ENCODE measurements at regions not wholly inside any gene's neighbourhood (a gene's known extent, or its start where the extent isn't known, plus 50 kb on each side); places are given as distances from the start of the nearest gene placed in this dataset.

DNA sequence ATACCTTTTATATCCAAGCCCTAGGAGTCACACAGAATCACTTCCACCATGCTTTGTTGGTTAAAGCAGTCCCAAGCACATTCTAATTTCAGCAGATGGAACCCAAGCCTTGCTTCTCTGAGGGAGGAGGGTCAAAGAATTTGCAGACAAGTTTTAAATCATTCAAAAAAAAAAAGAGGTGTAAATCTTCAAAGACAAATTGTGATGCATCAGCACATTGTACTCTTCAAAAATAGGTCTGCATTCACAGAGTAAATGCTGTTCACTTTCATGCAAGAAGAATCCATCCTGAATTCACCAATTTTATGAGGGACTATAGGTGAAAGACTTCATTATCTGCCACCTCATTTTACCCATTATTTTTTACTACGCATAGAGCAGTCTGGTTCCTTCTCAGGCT lies 321.8 kb upstream of the PRDM1 start:
- H3K9me2 ChIP-seq (ENCODE audit: insufficient read depth, low read length), result no peaks in the 10 kb centered on the region
- DNase-seq (ENCODE audit: low spot score), result no peak

GRCh38 chr6:105763866-105764265 lies 322.3 kb upstream of the PRDM1 start:
- Histone ChIP-seq H3K9me3 (ENCODE audit: low read length) (no peaks in the 10 kb centered on the region), H3K4me1 (ENCODE audit: insufficient read depth, low read length, poor library complexity, severe bottlenecking) (peaks cover 21% of the 10 kb centered on the region), H3K27ac (ENCODE audit: low read depth, low read length, poor library complexity, severe bottlenecking) (no peak overlapping the region), H3K4me2 (ENCODE audit: low read length) (no peak overlapping the region), H3K79me2 (ENCODE audit: insufficient read depth, low read depth, low read length) (no peaks in the 10 kb centered on the region), H4K20me1 (ENCODE audit: insufficient read depth, low read length) (no peaks in the 10 kb centered on the region), H3K36me3 (ENCODE audit: insufficient read depth, low read length) (no peaks in the 10 kb centered on the region), H3K9me2 (ENCODE audit: insufficient read depth, low read length) (no peaks in the 10 kb centered on the region), H2AFZ (ENCODE audit: low read length) (no peak overlapping the region), H3K4me3 (ENCODE audit: low read depth, low read length, poor library complexity, severe bottlenecking) (no peak overlapping the region)
- DNase-seq (ENCODE audit: low spot score), result no peak
- intact Hi-C loops (cut with micrococcal nuclease; ENCODE audit: unreplicated experiment), result no loop called here
- no TSS peak for BruUV-seq (replicated peaks)
- no peak for TF ChIP-seq CTCF (conservative IDR thresholded peaks at IDR 0.05; ENCODE audit: low read length)
- TF ChIP-seq EZH2phosphoT487 (IDR thresholded peaks at IDR 0.05; ENCODE audit: borderline replicate concordance, low read depth, low read length), result no peak
- ChIA-PET CTCF (ENCODE audit: unreplicated experiment) (no interaction called here), POLR2A (interaction anchor here (1.6 kb wide), 1 partner anchor 10 kb away, joined by 5 read pairs; no protein-coding TSS in a partner anchor)

More for the DNA sequence above, 321.8 kb upstream of the PRDM1 start:
- H3K4me2 ChIP-seq (ENCODE audit: low read length), result no peak overlapping the region
- H3K36me3 ChIP-seq (ENCODE audit: insufficient read depth, low read length), result no peaks in the 10 kb centered on the region
- H3K27ac ChIP-seq (ENCODE audit: low read depth, low read length, poor library complexity, severe bottlenecking), result no peak overlapping the region
- no peaks in the 10 kb centered on the region for H3K9me3 ChIP-seq (ENCODE audit: low read length)
- POLR2A ChIA-PET, result interaction anchor here (1.2 to 2.3 kb wide), 3 partner anchors 8 to 27 kb away, joined by 3 to 7 read pairs (median 5); no protein-coding TSS in a partner anchor
- no peak overlapping the region for H2AFZ ChIP-seq (ENCODE audit: low read length)
- no peaks in the 10 kb centered on the region for H4K20me1 ChIP-seq (ENCODE audit: insufficient read depth, low read length)
- TF ChIP-seq CTCF (conservative IDR thresholded peaks at IDR 0.05; ENCODE audit: low read length) (no peak), EZH2phosphoT487 (IDR thresholded peaks at IDR 0.05; ENCODE audit: borderline replicate concordance, low read depth, low read length) (no peak)
- CTCF ChIA-PET (ENCODE audit: unreplicated experiment), result no interaction called here
- H3K4me1 ChIP-seq (ENCODE audit: insufficient read depth, low read length, poor library complexity, severe bottlenecking), result peaks cover 17% of the 10 kb centered on the region
- intact Hi-C loops (cut with micrococcal nuclease; ENCODE audit: unreplicated experiment), result no loop called here
- no TSS peak for BruUV-seq (replicated peaks)
- H3K79me2 ChIP-seq (ENCODE audit: insufficient read depth, low read depth, low read length), result no peaks in the 10 kb centered on the region
- H3K4me3 ChIP-seq (ENCODE audit: low read depth, low read length, poor library complexity, severe bottlenecking), result no peak overlapping the region

GRCh38 chr6:105760746-105761145 lies 325.4 kb upstream of the PRDM1 start:
- Histone ChIP-seq H2AFZ (ENCODE audit: low read length) (peak overlapping the region; percentile 8; the same call in 1 of the 2 replicates), H3K79me2 (ENCODE audit: insufficient read depth, low read depth, low read length) (no peaks in the 10 kb centered on the region), H3K9me2 (ENCODE audit: insufficient read depth, low read length) (no peaks in the 10 kb centered on the region), H3K4me3 (ENCODE audit: low read depth, low read length, poor library complexity, severe bottlenecking) (no peak overlapping the region), H3K4me1 (ENCODE audit: insufficient read depth, low read length, poor library complexity, severe bottlenecking) (peaks cover 48% of the 10 kb centered on the region), H3K27ac (ENCODE audit: low read depth, low read length, poor library complexity, severe bottlenecking) (no peak overlapping the region), H4K20me1 (ENCODE audit: insufficient read depth, low read length) (no peaks in the 10 kb centered on the region), H3K9me3 (ENCODE audit: low read length) (no peaks in the 10 kb centered on the region), H3K4me2 (ENCODE audit: low read length) (no peak overlapping the region), H3K36me3 (ENCODE audit: insufficient read depth, low read length) (no peaks in the 10 kb centered on the region)
- BruUV-seq (replicated peaks), result no TSS peak
- TF ChIP-seq CTCF (conservative IDR thresholded peaks at IDR 0.05; ENCODE audit: low read length), result no peak
- no peak for TF ChIP-seq EZH2phosphoT487 (IDR thresholded peaks at IDR 0.05; ENCODE audit: borderline replicate concordance, low read depth, low read length)
- ChIA-PET POLR2A (interaction anchor here (0.7 to 1.5 kb wide), 3 partner anchors 11 to 40 kb away, joined by 3 to 5 read pairs (median 3); no protein-coding TSS in a partner anchor), CTCF (ENCODE audit: unreplicated experiment) (no interaction called here)
- intact Hi-C loops (cut with micrococcal nuclease; ENCODE audit: unreplicated experiment), result no loop called here
- DNase-seq (ENCODE audit: low spot score), result no peak

Measured in OCI-LY7 (cell line).